Nephron progenitor cell (in vitro differentiated cells): ENCODE measurements at regions not wholly inside any gene's neighbourhood (a gene's known extent, or its start where the extent isn't known, plus 50 kb on each side); places are given as distances from the start of the nearest gene placed in this dataset.

ENCODE experiments used
- DNase-seq: peaks from one replicate; pipeline ENCODE4 v3.0.0; 2021
- H3K27ac Mint-ChIP-seq: 2 replicates; pipeline ENCODE4 v1.8.0; 2021; ENCODE audit warnings: mild to moderate bottlenecking, moderate library complexity, mixed read lengths
- H3K27me3 Mint-ChIP-seq: 2 replicates; pipeline ENCODE4 v1.8.0; 2021; ENCODE audit warnings: mild to moderate bottlenecking, low read depth, mixed read lengths; ENCODE audit not compliant: poor library complexity
- H3K36me3 Mint-ChIP-seq: 2 replicates; pipeline ENCODE4 v1.8.0; 2021; ENCODE audit warnings: low read depth, mixed read lengths
- H3K4me1 Mint-ChIP-seq: 2 replicates; pipeline ENCODE4 v1.8.0; 2021; ENCODE audit warnings: mixed read lengths
- H3K4me3 Mint-ChIP-seq: 2 replicates; pipeline ENCODE4 v1.8.0; 2021; ENCODE audit warnings: mild to moderate bottlenecking, moderate library complexity, mixed read lengths
- H3K9me3 Mint-ChIP-seq: 2 replicates; pipeline ENCODE4 v1.8.0; 2021; ENCODE audit warnings: mild to moderate bottlenecking, moderate library complexity, mixed read lengths
- TF ChIP-seq, protein P1 (sequence below): fragments of 200-600 bp; sonication (generic); IDR thresholded peaks from 2 replicates; pipeline ENCODE4 v1.5.0; 2021; ENCODE audit warnings: antibody characterized with exemption

GRCh38 chr22:27633296-27633871 lies 168.2 kb downstream of the MN1 start:
- TF ChIP-seq, protein P1, sequence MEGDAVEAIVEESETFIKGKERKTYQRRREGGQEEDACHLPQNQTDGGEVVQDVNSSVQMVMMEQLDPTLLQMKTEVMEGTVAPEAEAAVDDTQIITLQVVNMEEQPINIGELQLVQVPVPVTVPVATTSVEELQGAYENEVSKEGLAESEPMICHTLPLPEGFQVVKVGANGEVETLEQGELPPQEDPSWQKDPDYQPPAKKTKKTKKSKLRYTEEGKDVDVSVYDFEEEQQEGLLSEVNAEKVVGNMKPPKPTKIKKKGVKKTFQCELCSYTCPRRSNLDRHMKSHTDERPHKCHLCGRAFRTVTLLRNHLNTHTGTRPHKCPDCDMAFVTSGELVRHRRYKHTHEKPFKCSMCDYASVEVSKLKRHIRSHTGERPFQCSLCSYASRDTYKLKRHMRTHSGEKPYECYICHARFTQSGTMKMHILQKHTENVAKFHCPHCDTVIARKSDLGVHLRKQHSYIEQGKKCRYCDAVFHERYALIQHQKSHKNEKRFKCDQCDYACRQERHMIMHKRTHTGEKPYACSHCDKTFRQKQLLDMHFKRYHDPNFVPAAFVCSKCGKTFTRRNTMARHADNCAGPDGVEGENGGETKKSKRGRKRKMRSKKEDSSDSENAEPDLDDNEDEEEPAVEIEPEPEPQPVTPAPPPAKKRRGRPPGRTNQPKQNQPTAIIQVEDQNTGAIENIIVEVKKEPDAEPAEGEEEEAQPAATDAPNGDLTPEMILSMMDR = no peak
- H3K4me3 Mint-ChIP-seq = peak overlapping the region; percentile 4
- H3K4me1 Mint-ChIP-seq = peaks cover 38% of the 10 kb centered on the region
- H3K27ac Mint-ChIP-seq = no peak overlapping the region
- H3K27me3 Mint-ChIP-seq = peaks cover 54% of the 10 kb centered on the region
- peaks cover 10% of the 10 kb centered on the region for H3K9me3 Mint-ChIP-seq
- DNase-seq = no peak
- peaks cover 5% of the 10 kb centered on the region for H3K36me3 Mint-ChIP-seq

DNA sequence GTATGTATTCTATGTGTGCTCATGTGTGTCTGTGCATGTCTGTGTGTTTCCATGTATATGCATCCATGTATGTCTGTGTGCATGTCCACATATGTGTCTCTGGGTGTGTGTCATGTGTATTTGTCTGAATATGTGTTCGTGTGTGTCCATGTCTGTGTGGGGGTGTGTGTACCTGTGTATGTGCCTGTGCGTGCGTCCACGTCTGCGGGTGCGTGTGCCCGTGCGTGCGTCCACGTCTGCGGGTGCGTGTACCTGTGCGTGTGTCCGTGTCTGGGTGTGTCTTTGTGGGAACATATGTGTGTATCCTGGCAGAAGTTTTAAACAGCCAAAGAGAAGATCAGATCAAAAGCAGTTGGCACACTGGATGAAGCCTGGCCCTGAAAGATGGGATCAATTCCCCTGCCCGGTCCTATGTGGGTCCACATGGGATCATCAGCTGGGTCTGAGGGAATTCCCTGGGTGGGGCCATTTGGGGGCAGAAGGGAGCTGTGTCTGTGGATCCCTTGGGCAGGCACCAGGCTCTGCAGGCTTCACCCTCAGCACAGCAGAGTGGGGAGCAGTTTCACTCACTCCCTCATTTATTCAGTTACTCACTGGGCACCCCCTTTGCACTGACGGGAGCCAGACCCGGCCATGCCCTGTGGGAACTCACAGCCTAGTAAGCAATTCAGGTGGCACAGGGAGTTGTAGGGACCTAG lies 167.4 kb downstream of the MN1 start:
- H3K4me1 Mint-ChIP-seq = peaks cover 46% of the 10 kb centered on the region
- H3K27ac Mint-ChIP-seq = no peak overlapping the region
- H3K36me3 Mint-ChIP-seq = peaks cover under 1% of the 10 kb centered on the region
- no peak for DNase-seq
- H3K27me3 Mint-ChIP-seq = peaks cover 47% of the 10 kb centered on the region
- H3K4me3 Mint-ChIP-seq = no peak overlapping the region
- TF ChIP-seq, protein P1 = no peak
- H3K9me3 Mint-ChIP-seq = peaks cover 2% of the 10 kb centered on the region

GRCh38 chr22:27635435-27635834 lies 166.1 kb downstream of the MN1 start:
- Mint-ChIP-seq H3K27ac (no peak overlapping the region), H3K27me3 (peaks cover 48% of the 10 kb centered on the region), H3K9me3 (no peaks in the 10 kb centered on the region), H3K4me1 (peaks cover 56% of the 10 kb centered on the region), H3K36me3 (no peaks in the 10 kb centered on the region), H3K4me3 (no peak overlapping the region)
- TF ChIP-seq, protein P1 = no peak
- no peak for DNase-seq

DNA sequence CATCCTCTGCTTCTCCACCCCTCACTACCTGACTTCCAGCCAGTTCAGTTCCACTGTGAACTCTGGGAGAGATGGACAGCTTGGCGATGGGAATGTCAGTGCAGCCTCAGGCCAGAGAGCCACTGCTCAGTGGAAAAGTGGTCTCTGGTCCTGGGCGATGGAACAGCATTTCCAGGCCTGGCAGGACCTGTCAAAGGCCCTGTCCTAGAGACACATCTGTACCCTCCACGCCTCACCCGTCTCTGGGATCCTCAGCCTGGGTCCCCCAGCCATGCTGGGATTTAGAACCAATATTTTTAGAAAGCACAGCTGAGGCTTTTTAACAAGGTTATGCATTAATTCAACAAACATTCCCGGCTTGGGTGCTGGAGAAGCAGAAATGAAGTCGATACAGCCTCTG lies 165.7 kb downstream of the MN1 start:
- peaks cover 52% of the 10 kb centered on the region for H3K27me3 Mint-ChIP-seq

DNA sequence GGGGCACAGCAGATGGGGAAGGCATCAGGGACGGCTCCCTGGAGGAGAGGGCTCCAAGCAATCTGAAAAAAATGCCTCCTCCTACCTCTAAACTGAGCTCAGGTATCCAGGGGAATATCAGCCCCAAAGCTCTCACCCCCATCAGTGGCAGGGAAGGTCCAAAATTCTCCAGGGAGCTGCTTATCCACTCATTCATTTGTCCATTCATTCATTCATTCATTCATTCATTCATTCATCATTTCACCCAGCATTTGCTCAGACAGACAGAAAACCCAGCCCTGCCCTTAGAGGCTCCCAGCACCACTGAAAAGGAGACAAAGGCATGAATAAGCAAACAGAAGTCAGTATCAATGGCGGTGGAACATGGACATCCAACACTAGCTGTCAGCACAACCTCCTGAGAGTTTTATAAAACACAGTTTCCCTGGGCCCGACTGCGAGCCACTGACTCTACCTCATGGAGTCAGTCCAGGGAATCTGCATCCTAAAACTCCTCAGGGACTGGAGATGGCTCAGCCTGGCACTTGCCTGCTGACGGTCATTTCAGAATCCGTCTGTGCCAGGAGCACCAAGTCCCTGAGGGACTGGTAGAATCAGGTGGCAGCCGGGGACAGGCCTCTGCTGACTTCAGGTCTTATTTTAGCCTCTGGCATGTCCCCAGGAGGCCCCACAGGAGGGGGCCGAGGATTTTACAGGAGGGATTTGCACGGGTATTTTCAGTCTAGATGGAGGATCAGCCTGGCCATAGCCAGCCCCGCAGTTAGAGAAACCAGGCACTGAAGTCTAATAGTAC lies 164.6 kb downstream of the MN1 start:
- peaks cover 52% of the 10 kb centered on the region for H3K27me3 Mint-ChIP-seq
- no peak overlapping the region for H3K27ac Mint-ChIP-seq
- TF ChIP-seq, protein P1 = no peak
- DNase-seq = no peak
- H3K4me1 Mint-ChIP-seq = peaks cover 62% of the 10 kb centered on the region
- no peaks in the 10 kb centered on the region for H3K9me3 Mint-ChIP-seq
- no peak overlapping the region for H3K4me3 Mint-ChIP-seq
- no peaks in the 10 kb centered on the region for H3K36me3 Mint-ChIP-seq

More for the DNA sequence above, 165.7 kb downstream of the MN1 start:
- no peak for DNase-seq
- TF ChIP-seq, protein P1 = no peak
- Mint-ChIP-seq H3K4me3 (no peak overlapping the region), H3K36me3 (no peaks in the 10 kb centered on the region), H3K4me1 (peaks cover 61% of the 10 kb centered on the region), H3K9me3 (no peaks in the 10 kb centered on the region), H3K27ac (no peak overlapping the region)
